HepG2 (cell line): ENCODE measurements at regions not wholly inside any gene's neighbourhood (a gene's known extent, or its start where the extent isn't known, plus 50 kb on each side); places are given as distances from the start of the nearest gene placed in this dataset.

Source experiments
- AKNA ChIP-seq: sonication (generic); formaldehyde crosslinking; IDR thresholded peaks from 2 replicates; pipeline ENCODE4 v1.4.0; 2020; ENCODE audit warnings: missing genetic modification reagents, borderline replicate concordance
- FOXP4 ChIP-seq: sonication (generic); formaldehyde crosslinking; IDR thresholded peaks from 2 replicates; pipeline ENCODE4 v1.4.0; 2020; ENCODE audit warnings: missing genetic modification reagents
- GABPA ChIP-seq, 2 experiments: IDR thresholded peaks; 2 replicates each; pipeline ENCODE4 v1.6.1; 2011 to 2016; ENCODE audit warnings: low read depth in 2 of 2, low read length in 1 of 2, missing biosample characterization in 1 of 2, missing genetic modification characterization in 1 of 2
- KLF15 ChIP-seq: sonication (generic); formaldehyde crosslinking; IDR thresholded peaks from 2 replicates; pipeline ENCODE4 v1.8.1; 2023; ENCODE audit warnings: borderline replicate concordance, mild to moderate bottlenecking, inconsistent platforms, missing genetic modification reagents, mixed read lengths
- NFAT5 ChIP-seq: sonication (generic); formaldehyde crosslinking; IDR thresholded peaks from 2 replicates; pipeline ENCODE4 v1.4.0; 2020; ENCODE audit warnings: missing genetic modification reagents
- PAF1 ChIP-seq: IDR thresholded peaks from 2 replicates; pipeline ENCODE4 v1.6.1; 2016; ENCODE audit warnings: missing genetic modification reagents, missing compliant biosample characterization
- RAD51 ChIP-seq: fragments of 450-650 bp; IDR thresholded peaks from 2 replicates; pipeline ENCODE4 v1.6.1; 2016; ENCODE audit warnings: borderline replicate concordance
- RNF219 ChIP-seq: sonication (generic); formaldehyde crosslinking; IDR thresholded peaks from 2 replicates; pipeline ENCODE4 v1.5.0; 2020; ENCODE audit warnings: mild to moderate bottlenecking, missing genetic modification reagents
- SALL1 ChIP-seq: sonication (generic); formaldehyde crosslinking; IDR thresholded peaks from 2 replicates; pipeline ENCODE4 v1.8.0; 2022; ENCODE audit warnings: mild to moderate bottlenecking, missing genetic modification reagents
- ZNF367 ChIP-seq: sonication (generic); formaldehyde crosslinking; IDR thresholded peaks from 2 replicates; pipeline ENCODE4 v1.4.0; 2020; ENCODE audit warnings: missing genetic modification reagents, borderline replicate concordance
- ZNF891 ChIP-seq: sonication (generic); formaldehyde crosslinking; IDR thresholded peaks from 2 replicates; pipeline ENCODE4 v1.5.0; 2020; ENCODE audit warnings: mild to moderate bottlenecking, missing genetic modification reagents

- no peak for TF ChIP-seq AKNA
- TF ChIP-seq ZNF367, result no peak
- TF ChIP-seq PAF1 (CRISPR knock-in tag), result no peak
- TF ChIP-seq FOXP4 (CRISPR knock-in tag), result no peak
- TF ChIP-seq GABPA (IDR thresholded peaks at IDR 0.05; ENCODE audit: low read depth, low read length), result no peak
- TF ChIP-seq GABPA (CRISPR knock-in tag; IDR thresholded peaks at IDR 0.05; ENCODE audit: low read depth), result no peak
- no peak for TF ChIP-seq SALL1 (CRISPR knock-in tag)
- no peak for TF ChIP-seq RAD51
- TF ChIP-seq RNF219 (CRISPR knock-in tag), result no peak
- no peak for TF ChIP-seq KLF15
- TF ChIP-seq NFAT5 (CRISPR knock-in tag), result no peak
- no peak for TF ChIP-seq ZNF891 (CRISPR knock-in tag)
Measured at GRCh38 chr1:103371234-103371633, 154.3 kb upstream of the RNPC3 start (continued).
